ENCODE measurements at regions not wholly inside any gene's neighbourhood (a gene's known extent, or its start where the extent isn't known, plus 50 kb on each side); places are given as distances from the start of the nearest gene placed in this dataset.

DNA sequence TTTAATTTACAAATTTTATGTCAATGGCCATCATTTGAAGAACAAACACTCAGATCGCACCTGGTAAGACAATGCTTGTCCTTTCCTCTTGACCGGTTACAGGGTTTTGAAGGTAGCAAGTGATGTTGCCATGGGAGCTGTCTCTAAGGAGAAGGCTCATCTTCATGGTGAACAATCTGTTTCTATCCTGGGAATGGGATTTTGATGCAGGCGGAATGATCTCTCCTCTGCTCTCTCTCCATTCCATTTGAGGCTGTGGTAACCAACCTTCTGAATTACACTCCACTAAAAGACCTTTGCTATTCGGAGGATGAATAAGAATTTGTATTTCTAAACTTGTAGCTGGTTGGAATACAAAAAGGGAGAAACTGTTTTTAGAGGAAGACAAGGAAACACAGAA, 57.9 kb upstream of the SLC5A9 start:
- no peaks in the 10 kb centered on the region for H3K79me2 ChIP-seq (ENCODE audit: control insufficient read depth, insufficient read depth, low read length)
- FAIRE-seq = no peak
- H3K4me2 ChIP-seq (ENCODE audit: control insufficient read depth, extremely low read depth, insufficient read depth, low read depth, low read length) = no peak overlapping the region
- no peaks in the 10 kb centered on the region for H3K27me3 ChIP-seq (ENCODE audit: control insufficient read depth, extremely low read depth, insufficient read depth, low read length)
- H3K27ac ChIP-seq (ENCODE audit: control insufficient read depth, insufficient read depth, low read length) = no peak overlapping the region
- no peaks in the 10 kb centered on the region for H3K9me1 ChIP-seq (ENCODE audit: control insufficient read depth, extremely low read depth, insufficient read depth, low read length)
- dilution Hi-C loops (cut with MboI; ENCODE audit: extremely low pct_ligation_motif_present, low sequenced_read_pairs) = no loop called here
- H2AFZ ChIP-seq (ENCODE audit: control insufficient read depth, low read length) = no peak overlapping the region
- no peak for TF ChIP-seq EZH2 (IDR thresholded peaks at IDR 0.05; ENCODE audit: low read length)
- TF ChIP-seq, protein P1, sequence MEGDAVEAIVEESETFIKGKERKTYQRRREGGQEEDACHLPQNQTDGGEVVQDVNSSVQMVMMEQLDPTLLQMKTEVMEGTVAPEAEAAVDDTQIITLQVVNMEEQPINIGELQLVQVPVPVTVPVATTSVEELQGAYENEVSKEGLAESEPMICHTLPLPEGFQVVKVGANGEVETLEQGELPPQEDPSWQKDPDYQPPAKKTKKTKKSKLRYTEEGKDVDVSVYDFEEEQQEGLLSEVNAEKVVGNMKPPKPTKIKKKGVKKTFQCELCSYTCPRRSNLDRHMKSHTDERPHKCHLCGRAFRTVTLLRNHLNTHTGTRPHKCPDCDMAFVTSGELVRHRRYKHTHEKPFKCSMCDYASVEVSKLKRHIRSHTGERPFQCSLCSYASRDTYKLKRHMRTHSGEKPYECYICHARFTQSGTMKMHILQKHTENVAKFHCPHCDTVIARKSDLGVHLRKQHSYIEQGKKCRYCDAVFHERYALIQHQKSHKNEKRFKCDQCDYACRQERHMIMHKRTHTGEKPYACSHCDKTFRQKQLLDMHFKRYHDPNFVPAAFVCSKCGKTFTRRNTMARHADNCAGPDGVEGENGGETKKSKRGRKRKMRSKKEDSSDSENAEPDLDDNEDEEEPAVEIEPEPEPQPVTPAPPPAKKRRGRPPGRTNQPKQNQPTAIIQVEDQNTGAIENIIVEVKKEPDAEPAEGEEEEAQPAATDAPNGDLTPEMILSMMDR (optimal IDR thresholded peaks at IDR 0.05 in 1 of 3, IDR thresholded peaks at IDR 0.05 in 1 of 3, conservative IDR thresholded peaks at IDR 0.05 in 1 of 3; ENCODE audit: extremely low read depth in 1 of 3, insufficient read depth in 2 of 3, low read length in 3 of 3) = no peak
- no peak for DNase-seq (ENCODE audit: low read depth, low spot score)
- no peaks in the 10 kb centered on the region for H3K4me1 ChIP-seq (ENCODE audit: control insufficient read depth, extremely low read depth, insufficient read depth, low read length)
- no peaks in the 10 kb centered on the region for H4K20me1 ChIP-seq (ENCODE audit: control insufficient read depth, extremely low read depth, insufficient read depth, low read length)
- no peak overlapping the region for H3K9ac ChIP-seq (ENCODE audit: control insufficient read depth, extremely low read depth, insufficient read depth, low read length)
- no peaks in the 10 kb centered on the region for H3K9me3 ChIP-seq (ENCODE audit: control insufficient read depth, low read depth, low read length)
- H3K36me3 ChIP-seq (ENCODE audit: control insufficient read depth in 2 of 2, extremely low read depth in 1 of 2, insufficient read depth in 2 of 2, low read length in 2 of 2) = no peaks in the 10 kb centered on the region
- H3K4me3 ChIP-seq (ENCODE audit: control insufficient read depth in 2 of 3, extremely low read depth in 1 of 3, insufficient read depth in 2 of 3, low read depth in 1 of 3, low read length in 3 of 3) = no peak overlapping the region

DNA sequence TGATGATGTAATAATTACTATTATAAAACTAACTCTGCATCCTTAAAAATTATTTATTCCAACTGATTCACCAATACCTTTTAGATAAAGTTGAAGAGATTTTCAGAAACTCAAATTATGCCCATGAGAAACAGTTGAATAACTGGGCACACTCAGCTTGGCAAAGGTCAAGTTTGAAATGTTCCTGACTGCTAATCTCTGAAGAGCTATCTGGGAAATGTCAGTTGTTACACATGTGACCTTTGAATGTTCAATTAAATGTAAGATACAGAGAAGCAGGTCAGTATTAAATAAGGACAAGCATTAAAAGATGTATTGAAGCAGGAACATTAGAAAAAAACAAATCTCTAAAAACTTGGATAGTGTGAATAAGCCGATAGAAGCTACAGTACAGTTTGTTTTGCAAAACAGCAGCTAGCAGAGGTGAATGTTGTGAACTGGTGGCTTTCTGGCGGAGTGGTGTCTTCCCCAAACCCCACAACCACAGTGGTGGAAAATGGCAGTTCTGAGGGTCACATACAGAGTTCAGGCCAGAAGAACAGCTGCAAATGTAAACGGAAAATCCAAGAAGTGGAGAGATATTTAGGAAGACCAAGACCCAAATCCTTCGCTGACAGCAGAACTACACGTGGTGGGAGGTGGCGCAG, 61.9 kb upstream of the SLC5A9 start:
- no peaks in the 10 kb centered on the region for H3K9me1 ChIP-seq (ENCODE audit: control insufficient read depth, extremely low read depth, insufficient read depth, low read length)
- no peak overlapping the region for H3K9ac ChIP-seq (ENCODE audit: control insufficient read depth, extremely low read depth, insufficient read depth, low read length)
- H3K4me1 ChIP-seq (ENCODE audit: control insufficient read depth, extremely low read depth, insufficient read depth, low read length) = no peaks in the 10 kb centered on the region
- H3K36me3 ChIP-seq (ENCODE audit: control insufficient read depth in 2 of 2, extremely low read depth in 1 of 2, insufficient read depth in 2 of 2, low read length in 2 of 2) = no peaks in the 10 kb centered on the region
- FAIRE-seq (no peak), DNase-seq (ENCODE audit: low read depth, low spot score) (no peak)
- no peak overlapping the region for H2AFZ ChIP-seq (ENCODE audit: control insufficient read depth, low read length)
- no peak overlapping the region for H3K4me3 ChIP-seq (ENCODE audit: control insufficient read depth in 2 of 3, extremely low read depth in 1 of 3, insufficient read depth in 2 of 3, low read depth in 1 of 3, low read length in 3 of 3)
- no peak overlapping the region for H3K27ac ChIP-seq (ENCODE audit: control insufficient read depth, insufficient read depth, low read length)
- no peaks in the 10 kb centered on the region for H4K20me1 ChIP-seq (ENCODE audit: control insufficient read depth, extremely low read depth, insufficient read depth, low read length)
- H3K9me3 ChIP-seq (ENCODE audit: control insufficient read depth, low read depth, low read length) = no peaks in the 10 kb centered on the region
- H3K79me2 ChIP-seq (ENCODE audit: control insufficient read depth, insufficient read depth, low read length) = no peaks in the 10 kb centered on the region
- H3K27me3 ChIP-seq (ENCODE audit: control insufficient read depth, extremely low read depth, insufficient read depth, low read length) = no peaks in the 10 kb centered on the region
- H3K4me2 ChIP-seq (ENCODE audit: control insufficient read depth, extremely low read depth, insufficient read depth, low read depth, low read length) = no peak overlapping the region
- dilution Hi-C loops (cut with MboI; ENCODE audit: extremely low pct_ligation_motif_present, low sequenced_read_pairs) = no loop called here
- TF ChIP-seq, protein P1 (optimal IDR thresholded peaks at IDR 0.05 in 1 of 3, IDR thresholded peaks at IDR 0.05 in 1 of 3, conservative IDR thresholded peaks at IDR 0.05 in 1 of 3; ENCODE audit: extremely low read depth in 1 of 3, insufficient read depth in 2 of 3, low read length in 3 of 3) = no peak
- no peak for TF ChIP-seq EZH2 (IDR thresholded peaks at IDR 0.05; ENCODE audit: low read length)
